GM21717 (cell line): ENCODE measurements at regions not wholly inside any gene's neighbourhood (a gene's known extent, or its start where the extent isn't known, plus 50 kb on each side); places are given as distances from the start of the nearest gene placed in this dataset.
"Not testable (repeated sequence)": the region's sequence is repeated elsewhere in the genome, so short reads cannot be mapped to it uniquely, and the experiment has no call there.

ENCODE experiments used
- ATAC-seq: cut with Tn5 transposase; IDR thresholded peaks from one replicate; pipeline ENCODE4 v1.9.1; 2021; ENCODE audit warnings: mild to moderate bottlenecking, moderate library complexity; ENCODE audit not compliant: unreplicated experiment

- ATAC-seq: no peak
Observed at GRCh38 chr5:166672431-166672830, 1619.0 kb upstream of the WWC1 start.

- no peak for ATAC-seq
Observed at GRCh38 chr5:166677891-166678290, 1613.6 kb upstream of the WWC1 start.

GRCh38 chr5:166679331-166679730, 1612.1 kb upstream of the WWC1 start:
- ATAC-seq: no peak

GRCh38 chr5:166695326-166695725, 1596.1 kb upstream of the WWC1 start:
- ATAC-seq: no peak

- no peak for ATAC-seq
Observed at GRCh38 chr5:166708291-166708690, 1583.2 kb upstream of the WWC1 start.

- ATAC-seq: no peak
Observed at GRCh38 chr5:166709691-166710090, 1581.8 kb upstream of the WWC1 start.

- no peak for ATAC-seq
Observed at GRCh38 chr5:166710271-166710670, 1581.2 kb upstream of the WWC1 start.

GRCh38 chr5:166712447-166713185, 1578.8 kb upstream of the WWC1 start:
- ATAC-seq: no peak

- ATAC-seq: no peak
Observed at GRCh38 chr5:166713295-166713694, 1578.2 kb upstream of the WWC1 start.

GRCh38 chr5:166716856-166717492, 1574.5 kb upstream of the WWC1 start:
- no peak for ATAC-seq

GRCh38 chr5:166719991-166720390, 1571.5 kb upstream of the WWC1 start:
- ATAC-seq: no peak

- no peak for ATAC-seq
Observed at GRCh38 chr5:166722939-166723338, 1568.5 kb upstream of the WWC1 start.

- no peak for ATAC-seq
Observed at GRCh38 chr5:166724284-166724683, 1567.2 kb upstream of the WWC1 start.

- no peak for ATAC-seq
Observed at GRCh38 chr5:166725593-166725992, 1565.9 kb upstream of the WWC1 start.

- no peak for ATAC-seq
Observed at GRCh38 chr5:166726406-166726805, 1565.0 kb upstream of the WWC1 start.

- not testable (repeated sequence) for ATAC-seq
Observed at GRCh38 chr5:166742951-166743350, 1548.5 kb upstream of the WWC1 start.

GRCh38 chr5:166746506-166746905, 1544.9 kb upstream of the WWC1 start:
- ATAC-seq: no peak

- no peak for ATAC-seq
Observed at GRCh38 chr5:166750376-166750775, 1541.1 kb upstream of the WWC1 start.

- ATAC-seq: no peak
Observed at GRCh38 chr5:166758151-166758550, 1533.3 kb upstream of the WWC1 start.

GRCh38 chr5:166767858-166768257, 1523.6 kb upstream of the WWC1 start:
- no peak for ATAC-seq

GRCh38 chr5:166768536-166768935, 1522.9 kb upstream of the WWC1 start:
- no peak for ATAC-seq

GRCh38 chr5:166772770-166773169, 1518.7 kb upstream of the WWC1 start:
- no peak for ATAC-seq

- ATAC-seq: no peak
Observed at GRCh38 chr5:166781737-166782136, 1509.7 kb upstream of the WWC1 start.
